A549 (cell line): ENCODE measurements at regions not wholly inside any gene's neighbourhood (a gene's known extent, or its start where the extent isn't known, plus 50 kb on each side); places are given as distances from the start of the nearest gene placed in this dataset.

Experiments
- ATAC-seq, 2 experiments: fragments of 200-7000 bp in 1 of 2; fragments of >200 bp in 1 of 2; cut with Nextera tagmentation in 1 of 2; cut with Tn5 transposase in 1 of 2; 3 replicates each; pipeline versions ENCODE4 v1.8.0 to v1.9.1; 2018 to 2020; ENCODE audit warnings: mild to moderate bottlenecking in 1 of 2, moderate library complexity in 1 of 2
- CTCF ChIA-PET: fragments of 300-600 bp; sonication (Branson Sonifier 250); formaldehyde crosslinking; extraction: SDS; loops from one replicate; lab custom pipeline; 2021; ENCODE audit warnings: antibody characterized with exemption, inconsistent platforms; lab: Yijun Ruan, JAX
- POLR2A ChIA-PET: fragments of 350-600 bp; formaldehyde crosslinking; extraction: SDS; loops from one replicate; lab custom pipeline; 2021; ENCODE audit warnings: antibody characterized with exemption, inconsistent platforms; lab: Yijun Ruan, JAX
- DNase-seq, 2 experiments: peaks; one replicate each; pipeline versions ENCODE4 v3.0.0 to v3.0.0-alpha.2; 2011 to 2016; ENCODE audit warnings: low read depth in 1 of 2, low spot score in 1 of 2
- FAIRE-seq: peaks from 2 replicates; lab custom pipeline; 2011; peaks lifted over from hg19 to GRCh38; lab: Jason Lieb, UNC
- H3K27ac ChIP-seq, 2 experiments: fragments of >200 bp; sonication (Bioruptor Twin); formaldehyde crosslinking; 3 replicates each; pipeline ENCODE4 v1.5.1; 2016 to 2017
- H3K4me1 ChIP-seq: fragments of >200 bp; sonication (Bioruptor Twin); formaldehyde crosslinking; 3 replicates; pipeline ENCODE4 v1.6.1; 2016
- H3K4me2 ChIP-seq: fragments of >200 bp; sonication (Bioruptor Twin); formaldehyde crosslinking; 3 replicates; pipeline ENCODE4 v1.6.1; 2016
- H3K4me3 ChIP-seq: fragments of >200 bp; sonication (Bioruptor Twin); formaldehyde crosslinking; 3 replicates; pipeline ENCODE4 v1.5.1; 2016
- H3K9me3 ChIP-seq: fragments of >200 bp; sonication (Bioruptor Twin); formaldehyde crosslinking; 3 replicates; pipeline ENCODE4 v1.6.1; 2016
- BHLHE40 ChIP-seq: IDR thresholded peaks from 2 replicates; pipeline ENCODE4 v1.6.1; 2012; ENCODE audit warnings: low read depth, low read length, inconsistent platforms
- CEBPB ChIP-seq, 2 experiments: fragments of >200 bp in 1 of 2; sonication (Bioruptor Twin) in 1 of 2; formaldehyde crosslinking in 1 of 2; IDR thresholded peaks; 2 replicates each; pipeline ENCODE4 v1.6.1; 2012 to 2016
- EHMT2 ChIP-seq: fragments of 200-600 bp; sonication (generic); IDR thresholded peaks from 2 replicates; pipeline ENCODE4 v1.6.1; 2016; ENCODE audit warnings: antibody characterized with exemption, low read depth, mild to moderate bottlenecking, moderate library complexity
- EP300 ChIP-seq, 2 experiments: fragments of >200 bp; sonication (Bioruptor Twin); formaldehyde crosslinking; IDR thresholded peaks; 2 replicates in 1 of 2; 3 replicates in 1 of 2; pipeline ENCODE4 v1.6.1; 2016 to 2017
- FOSL2 ChIP-seq, 2 experiments: fragments of 450-650 bp in 1 of 2; fragments of >200 bp in 1 of 2; sonication (Bioruptor Twin) in 1 of 2; formaldehyde crosslinking; IDR thresholded peaks; 2 replicates each; pipeline versions ENCODE4 v1.5.0 to v1.6.1; 2016 to 2020; ENCODE audit warnings: mild to moderate bottlenecking in 1 of 2, moderate library complexity in 1 of 2
- GATA3 ChIP-seq: IDR thresholded peaks from 2 replicates; pipeline ENCODE4 v1.6.1; 2012; ENCODE audit warnings: borderline replicate concordance
- HDAC2 ChIP-seq: fragments of 200-600 bp; sonication (generic); IDR thresholded peaks from 2 replicates; pipeline ENCODE4 v1.6.1; 2016
- JUN ChIP-seq, 2 experiments: fragments of >200 bp; sonication (Bioruptor Twin); formaldehyde crosslinking; IDR thresholded peaks; 2 replicates in 1 of 2; 3 replicates in 1 of 2; pipeline ENCODE4 v1.6.1; 2016 to 2017
- JUNB ChIP-seq: fragments of >200 bp; sonication (Bioruptor Twin); formaldehyde crosslinking; IDR thresholded peaks from 2 replicates; pipeline ENCODE4 v1.6.1; 2016
- POLR2AphosphoS2 ChIP-seq: conservative IDR thresholded peaks from 2 replicates; pipeline ENCODE4 v1.6.1; 2012; ENCODE audit warnings: low read length, improper control_type of control experiment, inconsistent platforms
- RFX5 ChIP-seq: fragments of 450-650 bp; IDR thresholded peaks from 2 replicates; pipeline ENCODE4 v1.7.1; 2014; ENCODE audit warnings: antibody characterized with exemption, mild to moderate bottlenecking, moderate library complexity
- TFCP2L1 ChIP-seq: fragments of 250-450 bp; sonication (Bioruptor Pico); IDR thresholded peaks from 2 replicates; pipeline ENCODE4 v1.5.0; 2021; ENCODE audit warnings: mild to moderate bottlenecking
- WGBS: methylation state at CpG from one replicate; pipeline ENCODE4 v1.1.6; 2017; ENCODE audit errors: missing lambda C conversion rate; 5-methylcytosine and 5-hydroxymethylcytosine counted together
- TF ChIP-seq, protein P1 (sequence below): fragments of 450-650 bp; IDR thresholded peaks from 2 replicates; pipeline ENCODE4 v1.6.1; 2014; ENCODE audit warnings: antibody characterized with exemption
- TF ChIP-seq, protein P2 (sequence below): fragments of 150-350 bp; IDR thresholded peaks from 2 replicates; pipeline ENCODE4 v1.6.1; 2014; ENCODE audit warnings: low read depth, mild to moderate bottlenecking, low read length
- TF ChIP-seq, protein P3 (sequence below): fragments of 200-600 bp; sonication (generic); IDR thresholded peaks from 2 replicates; pipeline ENCODE4 v1.6.1; 2016; ENCODE audit warnings: antibody characterized with exemption, mild to moderate bottlenecking, moderate library complexity
- TF ChIP-seq, protein P4 (sequence below): IDR thresholded peaks from 2 replicates; pipeline ENCODE4 v1.6.1; 2012; ENCODE audit warnings: low read depth, borderline replicate concordance

DNA sequence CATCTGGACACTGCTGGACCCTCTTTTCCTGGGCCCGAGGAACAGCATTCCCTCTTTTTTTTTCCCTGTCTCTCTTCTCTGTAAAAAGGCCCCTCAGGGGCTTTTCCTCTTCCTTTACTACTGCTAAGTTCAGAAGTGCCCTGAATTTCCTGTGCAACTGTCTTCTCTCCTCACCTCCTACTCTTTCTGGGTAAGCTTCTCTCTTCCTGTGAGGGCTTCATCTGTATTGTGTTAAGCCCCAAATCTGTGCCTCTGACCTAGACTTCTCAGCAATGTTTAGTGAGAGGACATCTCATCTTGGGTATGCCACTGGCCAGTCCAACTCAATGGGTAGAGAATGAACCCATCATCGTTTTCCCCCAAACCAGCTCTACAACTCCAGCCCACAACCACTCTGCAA, 174.2 kb downstream of the PTEN start (continued):
- TF ChIP-seq, protein P1, sequence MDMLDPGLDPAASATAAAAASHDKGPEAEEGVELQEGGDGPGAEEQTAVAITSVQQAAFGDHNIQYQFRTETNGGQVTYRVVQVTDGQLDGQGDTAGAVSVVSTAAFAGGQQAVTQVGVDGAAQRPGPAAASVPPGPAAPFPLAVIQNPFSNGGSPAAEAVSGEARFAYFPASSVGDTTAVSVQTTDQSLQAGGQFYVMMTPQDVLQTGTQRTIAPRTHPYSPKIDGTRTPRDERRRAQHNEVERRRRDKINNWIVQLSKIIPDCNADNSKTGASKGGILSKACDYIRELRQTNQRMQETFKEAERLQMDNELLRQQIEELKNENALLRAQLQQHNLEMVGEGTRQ: no peak
- TF ChIP-seq GATA3: no peak
- TF ChIP-seq EP300 (IDR thresholded peaks at IDR 0.05): no peak
- TF ChIP-seq TFCP2L1 (CRISPR knock-in tag): no peak
- TF ChIP-seq POLR2AphosphoS2: no peak

DNA sequence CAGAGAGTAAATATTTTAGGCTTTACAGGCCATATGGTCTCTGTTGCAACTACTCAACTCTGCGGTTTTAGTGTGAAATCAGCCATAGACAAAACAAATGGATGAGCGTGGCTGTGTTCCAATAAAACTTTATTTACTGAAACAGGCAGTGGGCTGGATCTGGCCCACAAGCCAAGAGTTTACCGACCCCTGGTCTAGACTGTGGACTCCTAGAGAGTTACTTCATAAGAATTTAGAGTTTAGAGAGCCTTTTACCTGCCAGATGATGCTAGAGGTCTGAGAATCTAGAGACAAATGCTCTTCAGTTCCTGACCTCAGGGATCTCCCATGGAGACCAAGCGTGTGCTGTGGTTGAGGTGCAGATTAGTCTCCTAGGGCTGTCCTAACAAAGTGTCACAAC, 174.8 kb downstream of the PTEN start:
- Histone ChIP-seq H3K4me2 (peak overlapping the region; percentile 5; the same call in 1 of the 3 replicates), H3K4me3 (no peak overlapping the region), H3K4me1 (peaks cover 16% of the 10 kb centered on the region), H3K9me3 (no peaks in the 10 kb centered on the region), H3K27ac (0 out of 6 replicates have a peak overlapping the region, but pooled peaks of 1 of the 2 experiments have one; percentile 15)
- POLR2A ChIA-PET: interaction anchor here (0.7 kb wide), 1 partner anchor 176 kb away, joined by 6 read pairs; no protein-coding TSS in a partner anchor
- DNase-seq (peak in 1 of 2 experiments; percentile 5), ATAC-seq (peak in 1 of 2 experiments; percentile 36; a peak in 1 of 6 replicates), FAIRE-seq (no peak)
- 0 out of 5 replicates have a peak, but pooled peaks of 1 of the 2 experiments have one; percentile 23 for TF ChIP-seq JUN (IDR thresholded peaks at IDR 0.05)
- TF ChIP-seq CEBPB (IDR thresholded peaks at IDR 0.05): 0 out of 4 replicates have a peak, but pooled peaks of 1 of the 2 experiments have one; percentile 20
- TF ChIP-seq, protein P2, sequence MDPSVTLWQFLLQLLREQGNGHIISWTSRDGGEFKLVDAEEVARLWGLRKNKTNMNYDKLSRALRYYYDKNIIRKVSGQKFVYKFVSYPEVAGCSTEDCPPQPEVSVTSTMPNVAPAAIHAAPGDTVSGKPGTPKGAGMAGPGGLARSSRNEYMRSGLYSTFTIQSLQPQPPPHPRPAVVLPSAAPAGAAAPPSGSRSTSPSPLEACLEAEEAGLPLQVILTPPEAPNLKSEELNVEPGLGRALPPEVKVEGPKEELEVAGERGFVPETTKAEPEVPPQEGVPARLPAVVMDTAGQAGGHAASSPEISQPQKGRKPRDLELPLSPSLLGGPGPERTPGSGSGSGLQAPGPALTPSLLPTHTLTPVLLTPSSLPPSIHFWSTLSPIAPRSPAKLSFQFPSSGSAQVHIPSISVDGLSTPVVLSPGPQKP: no peak
- 63% methylated on average over 4 of the region's 4 CpGs for WGBS
- CTCF ChIA-PET: no interaction called here

DNA sequence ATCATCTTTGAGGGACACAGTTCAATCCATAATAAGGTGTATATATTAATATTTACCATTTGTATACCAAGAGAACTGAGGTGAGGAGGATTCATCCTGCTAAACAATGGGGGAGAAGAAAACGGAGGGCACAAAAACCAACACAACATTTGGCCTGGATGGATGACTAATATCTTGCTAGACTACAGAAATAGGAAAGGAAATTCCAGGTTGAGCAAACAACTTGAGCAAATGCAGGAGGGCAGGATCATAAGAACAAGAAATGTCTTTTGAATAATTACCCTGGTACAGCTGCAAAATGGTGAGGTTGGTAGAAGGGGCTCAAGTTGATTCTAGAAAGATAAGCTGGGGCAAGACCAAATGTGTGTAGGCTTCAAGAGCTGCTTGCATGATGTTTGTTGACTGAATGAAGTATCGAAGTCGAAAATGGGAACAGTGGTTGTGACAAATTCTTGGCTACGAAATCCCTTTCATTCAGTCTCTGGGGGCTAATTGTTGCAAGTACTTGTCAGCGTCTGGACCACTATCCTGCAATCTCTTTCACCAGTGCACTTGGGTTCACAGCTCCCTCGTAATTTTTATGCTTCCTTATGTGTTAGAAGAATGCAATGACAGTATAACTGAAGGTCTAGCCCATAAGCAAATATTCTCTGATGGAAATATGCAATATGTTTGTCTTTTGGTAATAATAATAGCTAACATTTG, 176.2 kb downstream of the PTEN start:
- Histone ChIP-seq H3K27ac (peak overlapping the region in 1 of 2 experiments; percentile 45; a peak in 3 of 6 replicates), H3K9me3 (no peaks in the 10 kb centered on the region), H3K4me3 (no peak overlapping the region), H3K4me1 (peaks cover 16% of the 10 kb centered on the region), H3K4me2 (peak overlapping the region; percentile 61)
- ChIA-PET POLR2A (interaction anchor here (0.6 to 0.7 kb wide), 2 partner anchors 43 to 206 kb away, joined by 3 read pairs; no protein-coding TSS in a partner anchor), CTCF (no interaction called here)
- WGBS: 47% methylated on average over 6 of the region's 6 CpGs
- ATAC-seq (peak in 1 of 2 experiments; percentile 70; a peak in 3 of 6 replicates), FAIRE-seq (no peak), DNase-seq (peak in 1 of 2 experiments; percentile 32)
- TF ChIP-seq EP300 (IDR thresholded peaks at IDR 0.05): no peak
- no peak for TF ChIP-seq EHMT2
- TF ChIP-seq, protein P3, sequence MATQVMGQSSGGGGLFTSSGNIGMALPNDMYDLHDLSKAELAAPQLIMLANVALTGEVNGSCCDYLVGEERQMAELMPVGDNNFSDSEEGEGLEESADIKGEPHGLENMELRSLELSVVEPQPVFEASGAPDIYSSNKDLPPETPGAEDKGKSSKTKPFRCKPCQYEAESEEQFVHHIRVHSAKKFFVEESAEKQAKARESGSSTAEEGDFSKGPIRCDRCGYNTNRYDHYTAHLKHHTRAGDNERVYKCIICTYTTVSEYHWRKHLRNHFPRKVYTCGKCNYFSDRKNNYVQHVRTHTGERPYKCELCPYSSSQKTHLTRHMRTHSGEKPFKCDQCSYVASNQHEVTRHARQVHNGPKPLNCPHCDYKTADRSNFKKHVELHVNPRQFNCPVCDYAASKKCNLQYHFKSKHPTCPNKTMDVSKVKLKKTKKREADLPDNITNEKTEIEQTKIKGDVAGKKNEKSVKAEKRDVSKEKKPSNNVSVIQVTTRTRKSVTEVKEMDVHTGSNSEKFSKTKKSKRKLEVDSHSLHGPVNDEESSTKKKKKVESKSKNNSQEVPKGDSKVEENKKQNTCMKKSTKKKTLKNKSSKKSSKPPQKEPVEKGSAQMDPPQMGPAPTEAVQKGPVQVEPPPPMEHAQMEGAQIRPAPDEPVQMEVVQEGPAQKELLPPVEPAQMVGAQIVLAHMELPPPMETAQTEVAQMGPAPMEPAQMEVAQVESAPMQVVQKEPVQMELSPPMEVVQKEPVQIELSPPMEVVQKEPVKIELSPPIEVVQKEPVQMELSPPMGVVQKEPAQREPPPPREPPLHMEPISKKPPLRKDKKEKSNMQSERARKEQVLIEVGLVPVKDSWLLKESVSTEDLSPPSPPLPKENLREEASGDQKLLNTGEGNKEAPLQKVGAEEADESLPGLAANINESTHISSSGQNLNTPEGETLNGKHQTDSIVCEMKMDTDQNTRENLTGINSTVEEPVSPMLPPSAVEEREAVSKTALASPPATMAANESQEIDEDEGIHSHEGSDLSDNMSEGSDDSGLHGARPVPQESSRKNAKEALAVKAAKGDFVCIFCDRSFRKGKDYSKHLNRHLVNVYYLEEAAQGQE: no peak
- no peak for TF ChIP-seq HDAC2
- peak; percentile 24; the same call in 1 of the 2 replicates for TF ChIP-seq FOSL2 (IDR thresholded peaks at IDR 0.05)
- TF ChIP-seq FOSL2 (CRISPR knock-in tag; IDR thresholded peaks at IDR 0.05): peak; percentile 34; the same call in 1 of the 2 replicates
- peak; percentile 28; the same call in 1 of the 2 replicates for TF ChIP-seq JUNB
- no peak for TF ChIP-seq BHLHE40
- TF ChIP-seq, protein P4, sequence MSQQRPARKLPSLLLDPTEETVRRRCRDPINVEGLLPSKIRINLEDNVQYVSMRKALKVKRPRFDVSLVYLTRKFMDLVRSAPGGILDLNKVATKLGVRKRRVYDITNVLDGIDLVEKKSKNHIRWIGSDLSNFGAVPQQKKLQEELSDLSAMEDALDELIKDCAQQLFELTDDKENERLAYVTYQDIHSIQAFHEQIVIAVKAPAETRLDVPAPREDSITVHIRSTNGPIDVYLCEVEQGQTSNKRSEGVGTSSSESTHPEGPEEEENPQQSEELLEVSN: no peak
- no peak for TF ChIP-seq RFX5
